ENCODE measurements at regions not wholly inside any gene's neighbourhood (a gene's known extent, or its start where the extent isn't known, plus 50 kb on each side); places are given as distances from the start of the nearest gene placed in this dataset.

DNA sequence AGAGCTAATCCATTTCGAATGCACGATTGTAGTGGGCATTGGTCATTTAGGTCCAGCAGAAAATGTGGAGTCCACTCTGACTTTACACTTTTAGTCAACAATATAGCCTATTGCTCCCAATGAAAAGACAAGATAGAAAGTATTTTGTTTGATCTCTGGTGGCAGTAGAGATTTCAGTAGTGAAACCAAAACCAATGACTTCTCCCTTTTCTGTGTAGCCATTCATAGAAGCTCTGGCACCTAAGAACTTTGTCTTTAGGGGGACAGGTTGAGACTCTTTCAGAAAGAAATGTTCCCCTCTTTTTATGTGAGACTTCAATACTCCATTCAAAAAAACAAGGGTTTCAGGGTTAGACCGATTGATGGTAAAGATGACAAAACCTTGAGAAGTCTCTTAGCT is 510.8 kb upstream of the POU3F2 start:
- no peak for DNase-seq (ENCODE audit: low read depth in 2 of 2)

DNA sequence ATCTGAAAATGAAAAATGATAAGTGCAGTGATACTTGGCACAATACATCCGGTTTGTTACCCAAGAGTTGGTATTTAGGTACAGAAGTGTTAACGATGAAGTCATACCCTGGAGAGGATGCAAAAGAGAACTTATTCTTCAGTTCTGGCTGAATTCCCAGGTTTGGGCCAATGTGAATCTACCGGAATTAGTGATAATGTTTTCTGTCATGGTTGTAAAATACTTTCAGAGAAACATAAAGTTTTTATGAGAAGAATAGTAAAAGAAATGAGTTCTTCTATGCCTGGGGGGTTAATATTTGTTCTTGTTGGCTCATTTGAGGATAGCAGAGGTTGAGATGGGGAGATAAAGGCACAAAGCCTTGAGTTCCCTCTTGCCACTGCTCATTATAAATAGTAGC is 509.9 kb upstream of the POU3F2 start:
- TF ChIP-seq, protein P1, sequence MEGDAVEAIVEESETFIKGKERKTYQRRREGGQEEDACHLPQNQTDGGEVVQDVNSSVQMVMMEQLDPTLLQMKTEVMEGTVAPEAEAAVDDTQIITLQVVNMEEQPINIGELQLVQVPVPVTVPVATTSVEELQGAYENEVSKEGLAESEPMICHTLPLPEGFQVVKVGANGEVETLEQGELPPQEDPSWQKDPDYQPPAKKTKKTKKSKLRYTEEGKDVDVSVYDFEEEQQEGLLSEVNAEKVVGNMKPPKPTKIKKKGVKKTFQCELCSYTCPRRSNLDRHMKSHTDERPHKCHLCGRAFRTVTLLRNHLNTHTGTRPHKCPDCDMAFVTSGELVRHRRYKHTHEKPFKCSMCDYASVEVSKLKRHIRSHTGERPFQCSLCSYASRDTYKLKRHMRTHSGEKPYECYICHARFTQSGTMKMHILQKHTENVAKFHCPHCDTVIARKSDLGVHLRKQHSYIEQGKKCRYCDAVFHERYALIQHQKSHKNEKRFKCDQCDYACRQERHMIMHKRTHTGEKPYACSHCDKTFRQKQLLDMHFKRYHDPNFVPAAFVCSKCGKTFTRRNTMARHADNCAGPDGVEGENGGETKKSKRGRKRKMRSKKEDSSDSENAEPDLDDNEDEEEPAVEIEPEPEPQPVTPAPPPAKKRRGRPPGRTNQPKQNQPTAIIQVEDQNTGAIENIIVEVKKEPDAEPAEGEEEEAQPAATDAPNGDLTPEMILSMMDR (IDR thresholded peaks at IDR 0.05; ENCODE audit: low read depth, low read length) = no peak
- DNase-seq (ENCODE audit: low read depth in 2 of 2) = no peak
- no peak overlapping the region for H3K4me3 ChIP-seq (replicated peaks in 1 of 2; ENCODE audit: low read depth in 2 of 2, low read length in 2 of 2)

More for the DNA sequence above, 510.8 kb upstream of the POU3F2 start:
- no peak overlapping the region for H3K4me3 ChIP-seq (replicated peaks in 1 of 2; ENCODE audit: low read depth in 2 of 2, low read length in 2 of 2)
- TF ChIP-seq, protein P1 (IDR thresholded peaks at IDR 0.05; ENCODE audit: low read depth, low read length) = no peak

DNA sequence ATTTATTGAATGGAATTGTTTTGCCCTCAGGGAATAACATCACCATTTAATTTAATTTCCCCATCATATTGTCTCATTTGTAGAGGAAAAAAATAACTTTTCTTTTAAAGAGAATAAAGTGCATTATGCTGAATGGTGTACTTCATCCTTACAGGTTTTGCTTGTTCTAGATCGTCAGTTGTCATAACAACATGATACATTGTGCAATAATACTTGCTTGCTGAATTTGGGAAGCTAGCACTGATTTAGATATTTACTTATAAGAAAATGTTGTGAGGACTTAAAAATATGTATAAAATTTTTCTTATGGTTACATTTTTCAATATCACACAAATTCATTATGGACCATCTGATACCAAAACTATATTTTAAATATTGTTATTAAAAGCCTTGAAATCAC is 509.0 kb upstream of the POU3F2 start:
- H3K4me3 ChIP-seq (replicated peaks in 1 of 2; ENCODE audit: low read depth in 2 of 2, low read length in 2 of 2) = no peak overlapping the region
- TF ChIP-seq, protein P1 (IDR thresholded peaks at IDR 0.05; ENCODE audit: low read depth, low read length) = no peak
- no peak for DNase-seq (ENCODE audit: low read depth in 2 of 2)

DNA sequence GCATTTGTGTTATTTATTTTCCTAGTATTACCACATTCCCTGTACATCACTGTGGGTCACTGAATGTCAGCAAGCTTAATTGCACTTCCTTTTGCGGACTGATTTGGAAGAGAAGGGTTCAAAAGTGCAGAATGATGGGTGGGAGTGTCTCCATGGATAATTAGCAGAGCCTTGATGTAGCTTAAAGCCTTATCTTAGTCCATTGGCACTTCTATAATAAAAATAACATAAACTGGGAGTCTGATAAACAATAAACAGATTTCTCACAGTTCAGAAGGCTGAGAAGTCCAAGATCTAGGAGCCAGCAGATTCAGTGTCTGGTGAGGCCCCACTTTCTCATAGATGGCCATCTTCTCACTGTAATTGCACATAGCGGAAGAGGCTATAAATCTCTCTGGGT is 501.1 kb upstream of the POU3F2 start:
- no peak for DNase-seq (ENCODE audit: low read depth in 2 of 2)
- TF ChIP-seq, protein P1 (IDR thresholded peaks at IDR 0.05; ENCODE audit: low read depth, low read length) = no peak
- no peak overlapping the region for H3K4me3 ChIP-seq (replicated peaks in 1 of 2; ENCODE audit: low read depth in 2 of 2, low read length in 2 of 2)

DNA sequence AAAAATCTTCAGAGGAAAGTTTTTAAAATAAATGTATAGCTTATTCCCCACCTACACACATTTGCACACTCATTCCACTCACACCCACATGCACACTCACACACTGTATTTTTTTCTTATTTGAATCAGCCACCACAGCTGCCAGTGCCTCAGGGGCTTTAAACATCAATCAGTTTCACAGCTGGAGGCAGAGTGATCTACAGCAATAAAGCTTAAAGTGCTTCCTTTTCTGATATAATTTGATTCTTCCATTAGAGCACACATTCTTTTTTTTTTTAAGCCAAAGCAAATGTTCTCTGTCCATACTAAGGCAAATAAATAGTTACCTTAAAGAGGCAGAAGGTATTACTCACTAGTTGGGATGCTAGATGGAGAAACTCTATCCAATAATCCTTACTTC is 498.8 kb upstream of the POU3F2 start:
- TF ChIP-seq, protein P1 (IDR thresholded peaks at IDR 0.05; ENCODE audit: low read depth, low read length) = no peak
- no peak for DNase-seq (ENCODE audit: low read depth in 2 of 2)

DNA sequence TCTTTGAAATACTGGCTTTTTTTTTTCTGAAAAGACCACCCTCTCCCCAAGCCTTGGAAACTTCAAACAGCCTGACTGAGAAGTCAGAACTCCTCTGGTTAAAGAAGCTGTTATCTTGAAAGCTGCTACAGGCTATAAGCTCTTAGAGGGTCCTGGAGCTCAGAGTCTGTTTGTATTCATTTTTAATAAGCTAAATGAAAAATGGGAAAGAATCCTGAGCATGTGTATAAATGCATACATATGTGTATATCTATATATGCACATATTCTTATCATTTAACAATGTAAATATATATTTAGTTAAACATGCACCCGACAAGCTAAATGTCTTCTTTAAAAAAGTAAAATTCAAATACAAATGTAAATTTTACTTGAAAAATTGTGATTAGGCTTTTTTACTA is 494.9 kb upstream of the POU3F2 start:
- TF ChIP-seq, protein P1 (IDR thresholded peaks at IDR 0.05; ENCODE audit: low read depth, low read length) = no peak
- no peak overlapping the region for H3K4me3 ChIP-seq (replicated peaks in 1 of 2; ENCODE audit: low read depth in 2 of 2, low read length in 2 of 2)
- no peak for DNase-seq (ENCODE audit: low read depth in 2 of 2)

More for the DNA sequence above, 498.8 kb upstream of the POU3F2 start:
- no peak overlapping the region for H3K4me3 ChIP-seq (replicated peaks in 1 of 2; ENCODE audit: low read depth in 2 of 2, low read length in 2 of 2)

DNA sequence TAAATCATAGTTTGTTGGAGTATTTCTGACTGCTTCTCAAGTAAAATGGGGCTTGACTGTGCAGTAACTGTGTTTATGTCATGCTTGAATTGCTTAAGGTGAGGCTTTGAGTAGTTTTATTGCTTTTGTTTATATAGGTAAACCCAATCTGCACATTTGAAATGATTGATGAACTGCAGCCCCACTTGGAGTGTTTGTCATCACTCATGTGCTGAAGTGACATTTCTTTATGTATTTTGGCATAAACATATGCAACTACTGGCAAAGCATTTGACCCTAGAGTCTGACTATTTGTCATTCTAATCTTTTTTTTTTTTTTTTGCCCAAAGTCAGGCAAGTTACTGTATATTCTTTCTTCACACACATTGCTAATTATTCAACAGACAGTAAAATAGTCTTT is 491.4 kb upstream of the POU3F2 start:
- DNase-seq (ENCODE audit: low read depth in 2 of 2) = no peak
- no peak overlapping the region for H3K4me3 ChIP-seq (replicated peaks in 1 of 2; ENCODE audit: low read depth in 2 of 2, low read length in 2 of 2)
- TF ChIP-seq, protein P1 (IDR thresholded peaks at IDR 0.05; ENCODE audit: low read depth, low read length) = no peak
